Astrocyte (in vitro differentiated cells and primary cell): ENCODE measurements at regions not wholly inside any gene's neighbourhood (a gene's known extent, or its start where the extent isn't known, plus 50 kb on each side); places are given as distances from the start of the nearest gene placed in this dataset.

Experiments
- EZH2 ChIP-seq: IDR thresholded peaks from 2 replicates; pipeline ENCODE4 v1.6.1; 2012; ENCODE audit warnings: mild to moderate bottlenecking, low read length, inconsistent platforms; ENCODE audit not compliant: insufficient read depth
- TF ChIP-seq, protein P1 (sequence below): IDR thresholded peaks from 2 replicates; pipeline ENCODE4 v1.5.1; 2011; ENCODE audit warnings: low read depth, mild to moderate bottlenecking, inconsistent platforms, low read length, moderate library complexity; ENCODE audit not compliant: insufficient read depth

DNA sequence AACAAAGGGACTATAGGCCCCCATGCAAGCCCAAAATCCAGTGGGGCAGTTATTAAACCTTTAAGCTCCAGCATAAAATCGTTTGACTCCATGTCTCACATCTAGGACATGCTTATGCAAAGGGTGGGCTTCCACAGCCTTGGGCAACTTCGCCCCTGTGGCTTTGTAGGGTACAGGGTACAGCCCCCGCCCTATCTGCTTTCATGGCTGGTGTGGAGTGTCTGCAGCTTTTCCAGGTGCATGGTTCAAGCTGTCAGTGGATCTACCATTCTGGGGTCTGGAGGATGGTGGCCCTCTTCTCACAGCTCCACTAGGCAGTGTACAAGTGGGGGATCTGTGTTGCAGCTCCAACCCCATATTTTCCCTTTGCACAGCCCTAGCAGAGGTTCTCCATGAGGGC is 559.8 kb upstream of the TECRL start:
- TF ChIP-seq, protein P1, sequence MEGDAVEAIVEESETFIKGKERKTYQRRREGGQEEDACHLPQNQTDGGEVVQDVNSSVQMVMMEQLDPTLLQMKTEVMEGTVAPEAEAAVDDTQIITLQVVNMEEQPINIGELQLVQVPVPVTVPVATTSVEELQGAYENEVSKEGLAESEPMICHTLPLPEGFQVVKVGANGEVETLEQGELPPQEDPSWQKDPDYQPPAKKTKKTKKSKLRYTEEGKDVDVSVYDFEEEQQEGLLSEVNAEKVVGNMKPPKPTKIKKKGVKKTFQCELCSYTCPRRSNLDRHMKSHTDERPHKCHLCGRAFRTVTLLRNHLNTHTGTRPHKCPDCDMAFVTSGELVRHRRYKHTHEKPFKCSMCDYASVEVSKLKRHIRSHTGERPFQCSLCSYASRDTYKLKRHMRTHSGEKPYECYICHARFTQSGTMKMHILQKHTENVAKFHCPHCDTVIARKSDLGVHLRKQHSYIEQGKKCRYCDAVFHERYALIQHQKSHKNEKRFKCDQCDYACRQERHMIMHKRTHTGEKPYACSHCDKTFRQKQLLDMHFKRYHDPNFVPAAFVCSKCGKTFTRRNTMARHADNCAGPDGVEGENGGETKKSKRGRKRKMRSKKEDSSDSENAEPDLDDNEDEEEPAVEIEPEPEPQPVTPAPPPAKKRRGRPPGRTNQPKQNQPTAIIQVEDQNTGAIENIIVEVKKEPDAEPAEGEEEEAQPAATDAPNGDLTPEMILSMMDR = no peak
- no peak for TF ChIP-seq EZH2
